Stimulated activated CD4-positive, alpha-beta T cell treated with anti-CD3 and anti-CD28 coated beads, TNF-alpha, amount 100 ng/mL, for 24 hours (primary cell): ENCODE measurements at regions not wholly inside any gene's neighbourhood (a gene's known extent, or its start where the extent isn't known, plus 50 kb on each side); places are given as distances from the start of the nearest gene placed in this dataset.

Experiments used
- DNase-seq, 3 experiments: peaks; one replicate each; pipeline ENCODE4 v3.0.0-alpha.2; 2020; ENCODE audit warnings: low read depth in 3 of 3

DNA sequence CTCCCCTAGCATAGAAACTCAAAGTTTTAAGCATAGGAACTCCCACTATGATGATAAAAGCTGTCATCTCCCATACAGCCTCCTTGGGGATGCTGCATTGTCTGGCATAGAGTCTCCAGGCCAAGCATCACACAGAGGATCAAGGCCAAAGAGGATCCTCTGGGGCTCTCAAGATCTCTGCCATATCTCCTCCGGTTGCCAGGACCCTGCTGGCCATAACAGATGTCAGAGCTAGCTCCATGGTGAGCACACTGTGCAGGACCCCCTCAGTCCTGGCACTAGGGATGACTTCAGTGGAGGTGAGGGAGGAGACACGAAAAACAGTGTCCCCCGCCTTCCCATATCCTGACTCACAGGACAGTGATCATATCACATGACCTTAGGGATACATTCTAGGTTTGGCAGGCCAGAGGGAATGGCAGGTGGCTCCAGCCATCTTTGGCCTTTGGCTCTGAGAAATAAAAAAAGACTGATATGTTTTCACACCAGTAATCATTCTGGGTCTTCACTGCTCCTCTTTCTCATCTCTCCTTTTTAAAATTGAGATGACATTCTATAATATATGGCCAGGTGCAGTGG is 235.0 kb downstream of the MYCN start:
- DNase-seq, result no peak

DNA sequence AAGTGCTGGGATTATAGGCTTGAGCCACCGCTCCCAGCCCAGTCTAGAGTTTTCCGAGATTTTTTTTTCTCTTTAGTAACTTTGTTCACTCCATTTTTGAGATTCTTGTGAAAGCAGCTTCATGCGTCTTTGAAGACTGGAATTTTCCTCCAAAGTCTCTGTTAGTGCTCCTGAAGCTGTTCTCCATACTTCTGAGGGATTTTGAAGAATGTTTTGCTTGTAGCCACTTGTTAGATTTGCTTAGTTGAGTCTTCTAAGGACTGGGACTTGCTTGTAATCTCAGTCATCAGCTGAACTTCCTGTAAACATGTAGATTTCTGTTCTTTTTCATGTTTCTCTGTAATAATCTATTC is 234.3 kb downstream of the MYCN start:
- no peak for DNase-seq

DNA sequence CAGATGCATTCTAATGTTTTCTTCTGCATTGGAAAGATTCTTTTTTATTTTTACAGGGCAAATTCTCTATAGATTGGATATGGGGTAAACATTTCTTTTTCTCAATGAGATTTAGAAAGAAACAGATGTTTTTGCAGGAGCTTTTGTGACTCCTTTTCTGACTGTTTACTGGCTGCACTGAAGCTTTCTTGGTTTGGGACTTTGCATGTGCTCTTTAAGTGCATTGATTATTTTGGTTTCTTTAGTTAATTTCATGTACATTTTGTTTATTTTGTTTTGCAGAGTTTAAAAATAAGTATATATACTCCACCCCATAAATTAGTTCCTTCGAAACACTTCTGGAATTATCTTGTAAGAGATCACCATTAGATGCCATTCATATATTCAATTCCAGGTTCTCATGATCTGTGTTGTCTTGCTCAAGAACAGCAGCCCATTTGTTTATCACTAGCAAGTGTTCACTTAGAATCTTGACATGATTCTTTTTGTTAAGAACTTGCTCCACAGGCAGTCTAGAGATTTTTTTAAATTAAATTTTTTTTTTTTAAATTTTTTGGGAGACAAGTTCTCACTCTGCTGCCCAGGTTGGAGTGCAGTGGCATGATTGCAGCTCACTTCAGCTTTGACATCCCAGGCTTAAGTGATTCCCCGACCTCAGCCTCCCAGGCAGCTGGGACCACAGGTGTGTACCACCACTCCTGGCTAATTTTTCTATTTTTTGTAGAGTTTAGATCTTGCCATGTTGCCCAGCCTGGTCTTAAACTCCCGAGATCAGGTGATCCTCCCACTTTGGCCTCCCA is 233.7 kb downstream of the MYCN start:
- DNase-seq, result no peak

DNA sequence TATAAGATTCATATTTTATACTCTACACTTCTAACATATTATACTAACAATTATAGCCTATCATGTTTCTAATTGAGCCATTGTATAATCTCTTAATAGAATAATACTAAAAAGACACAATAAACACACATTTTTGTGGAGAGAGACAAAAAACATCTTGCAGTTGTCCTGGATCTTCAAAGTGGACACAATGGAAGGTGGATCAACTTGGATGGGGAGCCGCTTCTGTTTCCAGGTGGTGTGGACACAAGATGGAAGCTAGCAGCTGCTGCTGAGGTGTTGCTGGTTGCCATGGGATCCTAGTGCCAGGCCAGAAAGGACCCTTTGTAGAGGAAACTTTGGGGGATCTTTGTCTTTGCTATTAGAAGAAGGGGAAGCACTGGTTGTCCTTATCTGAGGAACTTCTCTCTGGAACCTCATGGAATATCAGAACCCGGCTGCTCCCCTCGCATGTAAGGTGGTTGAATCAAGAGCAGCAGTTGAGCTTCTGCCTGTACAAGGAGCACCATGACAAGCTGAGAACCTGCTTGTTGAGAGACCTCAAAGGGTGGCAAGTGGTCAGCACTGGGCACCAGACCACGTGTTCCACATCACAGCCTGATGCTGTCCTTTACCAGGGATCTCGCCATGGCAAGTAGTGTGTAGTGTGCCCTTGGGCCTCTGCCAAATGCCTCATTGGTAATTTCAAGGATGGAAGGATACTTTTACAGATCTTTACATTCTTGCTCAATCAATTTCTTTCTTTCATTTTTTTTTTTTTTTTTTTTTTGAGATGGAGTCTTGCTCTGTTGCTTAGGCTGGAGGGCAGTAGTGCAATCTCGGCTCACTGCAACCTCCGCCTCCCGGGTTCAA is 232.2 kb downstream of the MYCN start:
- no peak for DNase-seq

DNA sequence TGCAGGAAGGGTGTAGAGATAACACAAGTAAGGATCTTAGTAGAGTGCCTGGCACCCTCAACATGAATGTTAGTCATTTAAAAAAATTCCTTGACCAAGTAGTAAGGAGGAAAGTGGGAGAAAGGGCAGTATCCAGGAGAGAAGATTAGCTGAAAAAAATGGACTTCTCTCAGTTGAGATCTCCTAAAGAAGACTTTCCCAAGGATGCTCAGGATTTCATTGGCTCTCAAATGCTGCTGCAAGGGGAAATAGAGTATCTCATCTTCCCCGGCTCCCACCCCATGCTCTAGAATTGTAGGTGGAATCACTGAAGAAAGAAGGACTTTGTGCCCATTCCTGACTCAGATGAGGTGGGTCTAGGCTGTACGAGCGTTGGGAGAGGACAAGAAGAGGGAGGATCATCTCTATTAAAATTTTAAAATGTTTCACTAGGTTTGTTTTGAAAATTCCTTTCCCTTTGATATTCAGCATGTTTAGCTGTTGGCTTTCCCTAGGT is 231.1 kb downstream of the MYCN start:
- DNase-seq, result no peak

DNA sequence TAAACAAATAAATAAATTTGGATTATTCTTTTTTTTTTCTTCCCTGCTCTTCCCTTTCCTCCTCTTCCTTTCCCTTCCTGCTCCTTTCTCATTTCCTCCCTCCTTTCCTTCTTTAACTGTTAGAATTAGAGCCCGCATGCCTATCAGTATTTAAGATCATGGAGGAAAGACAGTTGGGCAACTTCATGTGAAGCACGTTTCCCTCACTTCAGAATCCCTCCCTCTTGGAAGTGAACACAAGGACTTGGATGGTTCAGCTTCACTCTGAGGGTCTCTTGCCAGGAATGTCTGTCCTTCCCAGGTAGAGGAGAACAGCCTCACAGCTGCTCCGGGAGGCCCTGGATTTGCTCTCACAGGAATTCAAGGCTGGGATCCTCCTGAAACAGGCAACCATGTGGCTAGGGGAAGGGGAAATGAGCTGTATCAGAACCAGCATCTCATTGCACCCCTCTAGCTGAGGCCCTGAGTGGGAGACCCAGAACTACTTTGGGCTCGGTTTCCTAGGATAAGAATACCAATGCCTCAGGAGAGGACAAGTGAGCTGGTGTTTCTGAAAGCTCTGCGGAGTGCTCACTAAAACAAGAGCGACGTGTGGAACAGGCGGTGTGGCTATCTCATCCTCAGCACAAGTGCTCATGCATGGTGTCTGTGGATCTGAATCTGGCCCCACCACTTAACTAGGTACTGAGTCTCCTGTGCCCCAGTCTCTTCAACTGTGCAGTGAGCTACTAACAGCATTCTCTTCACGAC is 230.5 kb downstream of the MYCN start:
- no peak for DNase-seq

DNA sequence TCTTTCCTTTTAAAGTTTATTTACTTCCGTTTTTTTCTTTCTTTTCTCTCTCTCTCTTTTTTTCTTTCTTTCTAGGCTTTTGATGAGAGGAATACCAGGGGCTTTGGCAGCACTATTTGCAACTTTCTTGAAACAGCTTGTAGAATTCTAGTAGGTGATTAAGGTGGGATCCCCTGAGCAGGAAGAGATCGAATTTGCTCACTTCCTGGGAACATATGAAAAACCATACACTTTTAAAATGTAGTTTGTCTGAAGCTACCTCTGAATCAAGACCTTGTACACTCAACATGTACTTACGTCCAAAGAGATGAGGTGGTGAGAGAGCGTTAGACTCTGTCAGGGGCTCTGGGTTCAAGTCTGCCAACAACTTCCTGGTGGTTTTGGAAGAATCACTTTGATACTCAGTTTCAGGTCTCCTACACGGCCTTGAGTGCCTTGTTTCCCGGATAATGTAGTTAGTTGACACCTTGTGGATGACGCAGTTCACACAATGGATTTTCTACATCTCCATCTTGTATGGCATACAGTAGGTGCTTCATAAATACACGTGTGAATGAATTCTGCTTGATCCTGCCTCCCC is 229.1 kb downstream of the MYCN start:
- DNase-seq, result no peak

DNA sequence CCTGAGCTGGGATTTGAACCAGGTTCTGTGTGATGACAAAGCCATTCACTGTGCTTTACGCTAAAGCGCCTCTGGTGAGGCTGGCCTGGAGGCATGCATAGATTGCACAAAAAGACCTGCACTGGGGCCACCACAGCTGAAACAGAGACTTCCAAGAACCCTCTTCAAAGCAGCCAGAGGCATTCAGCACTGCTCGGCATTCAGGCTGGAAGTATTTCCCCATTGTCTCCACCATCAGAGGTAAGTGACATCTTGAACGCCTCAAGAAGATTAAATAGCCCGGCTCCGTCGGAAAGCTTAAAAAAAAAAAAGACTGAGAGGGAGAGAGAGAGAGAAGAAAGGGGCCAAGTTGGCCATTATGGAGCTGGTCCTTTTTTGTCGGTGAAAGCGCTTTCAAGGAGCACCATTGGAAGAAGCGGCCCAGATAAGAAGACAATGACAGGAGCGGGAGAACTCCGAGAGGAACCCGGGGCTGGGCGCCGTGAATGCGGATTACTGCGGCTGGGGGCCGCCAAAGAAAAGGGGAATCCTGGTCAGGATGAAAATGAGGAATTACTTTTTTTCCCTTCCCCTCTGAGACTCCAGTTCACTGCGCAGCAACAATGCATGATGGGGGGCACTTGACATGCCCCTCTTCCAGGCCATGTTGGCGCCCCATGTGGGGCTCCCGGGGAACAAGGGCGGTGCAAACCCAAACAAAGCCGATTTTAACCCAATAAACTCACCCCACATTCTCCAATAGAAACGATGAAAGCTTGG is 228.3 kb downstream of the MYCN start:
- no peak for DNase-seq

DNA sequence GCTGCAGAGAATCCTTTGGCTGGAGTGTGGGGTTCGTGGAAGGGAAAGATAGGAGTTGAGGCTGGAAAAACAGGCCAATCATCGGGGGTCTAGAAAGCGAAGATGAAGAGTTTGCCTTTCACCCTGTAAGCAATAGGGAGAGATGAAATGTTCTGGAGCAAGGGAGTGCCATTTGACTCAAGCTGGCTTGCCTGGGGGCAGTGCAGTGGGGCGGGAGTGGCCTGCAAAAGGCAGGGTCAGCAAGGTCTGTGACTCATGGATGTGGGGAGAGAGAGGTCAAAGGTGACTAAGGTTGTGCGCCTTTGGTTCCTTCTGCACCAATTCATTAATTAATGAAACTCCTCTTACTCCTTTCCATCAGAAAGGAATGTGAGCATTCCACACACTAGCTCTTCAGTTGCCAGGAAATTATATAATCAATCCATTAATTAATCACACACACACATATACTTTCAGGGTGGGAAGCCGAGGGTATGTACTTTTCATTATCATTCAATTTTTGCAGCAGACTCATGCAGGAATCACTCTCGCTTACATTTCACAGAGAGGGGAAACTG is 227.6 kb downstream of the MYCN start:
- no peak for DNase-seq

DNA sequence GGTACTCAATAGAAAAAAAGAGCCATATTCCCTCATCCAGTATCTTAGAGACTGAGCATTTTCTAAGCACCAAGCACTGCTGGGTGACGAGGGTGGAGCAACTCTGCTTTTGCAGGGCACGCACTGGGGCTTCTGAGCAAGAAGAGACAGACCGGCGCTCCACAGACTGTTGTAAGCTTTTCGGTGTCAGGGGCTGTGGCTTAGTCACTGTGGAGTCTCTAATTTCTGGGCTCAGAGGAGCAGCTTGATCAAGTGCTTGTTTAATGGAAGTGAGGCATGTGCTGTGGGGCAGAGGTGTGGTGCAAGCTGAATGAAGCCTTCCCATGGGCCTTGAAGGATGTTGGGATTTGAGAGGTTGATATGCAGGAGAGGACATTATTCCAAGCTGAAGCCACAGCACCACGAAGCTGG is 227.1 kb downstream of the MYCN start:
- no peak for DNase-seq

DNA sequence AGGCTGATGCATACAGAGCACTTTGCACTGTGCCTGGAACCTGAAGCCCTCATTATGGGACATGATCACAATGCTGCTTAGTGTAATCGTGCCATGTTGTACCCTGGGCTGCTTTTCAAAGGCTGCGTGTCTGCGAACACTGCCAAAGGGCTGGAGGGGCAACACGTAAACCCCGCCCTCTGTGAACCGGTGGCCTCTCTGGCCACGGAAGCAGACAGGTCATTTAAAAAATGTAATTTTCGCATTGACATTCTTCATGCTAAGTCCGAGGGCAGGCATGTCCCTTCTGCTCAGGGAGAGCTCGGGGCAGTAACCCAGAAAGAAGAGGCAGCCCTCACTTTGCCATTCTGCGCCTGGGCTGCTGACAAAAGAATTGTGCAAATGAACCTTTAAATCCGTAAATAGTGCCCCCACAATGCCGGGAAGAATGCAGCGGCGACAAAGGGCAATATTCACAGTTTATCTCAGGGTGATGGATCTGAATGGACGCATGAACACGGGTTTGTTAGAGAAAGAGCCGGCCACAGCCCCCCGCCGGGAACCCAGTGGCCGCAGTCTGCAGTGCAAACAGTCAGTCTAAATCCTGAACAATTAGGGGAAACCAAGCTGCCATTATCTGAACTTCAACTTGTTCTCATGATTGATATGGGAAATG is 226.1 kb downstream of the MYCN start:
- DNase-seq, result no peak

DNA sequence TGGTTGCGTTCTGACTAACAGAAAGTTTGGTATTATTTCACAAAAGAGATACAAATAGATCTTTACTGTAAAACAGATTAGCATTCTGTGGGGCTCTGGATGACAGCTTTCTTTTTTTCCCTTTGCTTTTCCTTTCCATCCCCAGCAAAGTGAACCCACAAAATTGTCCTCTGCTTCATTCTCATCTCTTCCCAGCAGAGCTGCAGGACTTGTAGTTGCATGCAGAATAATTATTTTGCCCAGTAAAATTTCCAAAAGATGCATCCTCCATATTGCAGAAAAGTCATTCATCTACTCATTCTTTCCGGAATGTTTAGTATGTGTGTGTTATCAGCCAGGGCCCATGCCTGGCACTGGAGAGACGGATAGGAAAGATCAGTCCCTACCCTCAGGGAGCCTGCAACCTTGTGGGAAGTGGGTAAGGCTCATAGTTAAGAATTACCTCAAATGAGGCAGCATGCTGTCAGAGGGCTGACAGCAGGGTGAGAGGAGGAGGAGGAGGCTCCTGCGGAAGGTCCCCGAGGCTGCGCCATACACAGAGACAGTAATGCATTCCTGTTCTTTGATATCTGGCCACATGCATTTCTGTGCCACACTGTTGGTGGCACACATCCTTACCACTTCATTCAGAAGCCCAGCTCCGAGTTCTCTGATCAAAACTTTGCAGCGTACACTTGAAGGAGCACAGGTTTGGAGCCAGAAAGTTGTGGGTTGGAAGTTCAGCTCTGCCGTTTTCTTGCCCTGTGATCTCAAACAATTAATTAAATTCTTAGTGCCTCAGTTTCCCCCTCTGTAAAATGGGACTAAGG is 225.4 kb downstream of the MYCN start:
- DNase-seq, result no peak

DNA sequence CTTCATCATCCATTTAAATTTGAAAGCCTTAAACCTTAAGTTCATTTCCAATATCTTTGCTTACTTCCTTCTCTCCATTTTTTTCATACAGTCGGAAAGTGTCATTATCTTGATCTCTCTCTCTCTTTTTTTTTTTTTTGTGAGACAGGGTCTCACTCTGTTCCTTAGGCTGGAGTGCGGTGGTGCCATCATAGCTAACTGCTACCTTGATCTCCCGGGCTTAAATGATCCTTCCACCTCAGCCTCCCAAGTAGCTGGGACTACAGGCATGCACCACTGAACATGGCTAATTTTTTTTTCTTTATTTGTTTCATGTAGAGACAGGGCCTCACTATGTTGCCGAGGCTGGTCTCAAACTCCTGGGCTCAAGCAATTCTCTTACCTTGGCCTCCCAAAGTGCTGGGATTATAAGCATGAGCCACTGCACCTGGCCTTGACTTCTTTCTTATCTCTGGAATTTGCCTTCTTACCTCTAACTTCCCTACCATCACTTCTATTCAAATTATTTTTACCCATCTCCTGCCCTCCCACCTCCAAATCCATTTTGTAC is 222.2 kb downstream of the MYCN start:
- no peak for DNase-seq

DNA sequence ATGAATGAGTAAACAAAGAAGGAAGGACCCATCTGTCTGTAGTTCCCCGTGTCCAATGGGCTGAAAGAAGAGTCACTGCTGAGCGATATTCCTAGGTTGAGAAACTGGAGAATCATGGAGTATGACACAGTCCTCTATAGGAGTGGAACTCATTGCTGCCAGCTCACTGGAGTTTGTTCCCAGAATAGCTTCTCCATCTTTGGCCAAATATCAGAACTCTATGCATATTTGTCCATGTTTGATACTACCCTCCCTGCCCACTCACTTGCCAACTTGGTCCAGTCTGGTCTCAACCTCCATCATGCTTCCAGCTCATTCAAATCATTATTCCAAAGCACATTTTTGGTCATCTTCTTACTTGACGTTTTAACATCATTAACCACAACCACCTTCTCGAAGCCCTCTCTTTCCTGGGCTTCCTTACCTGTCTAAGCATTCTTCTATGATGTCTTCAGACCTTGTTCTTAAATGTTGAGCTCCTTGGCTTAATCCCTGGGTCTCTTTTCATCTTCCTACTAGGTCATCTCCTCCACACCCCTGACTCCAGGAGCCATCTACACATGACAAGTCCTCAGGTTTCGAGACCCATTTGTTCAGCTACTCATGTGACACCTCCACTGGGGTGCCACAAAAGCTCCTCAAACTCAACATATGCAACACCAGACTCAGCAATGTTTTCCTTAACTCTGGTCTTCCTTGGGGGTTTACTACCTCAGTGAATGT is 221.6 kb downstream of the MYCN start:
- no peak for DNase-seq

DNA sequence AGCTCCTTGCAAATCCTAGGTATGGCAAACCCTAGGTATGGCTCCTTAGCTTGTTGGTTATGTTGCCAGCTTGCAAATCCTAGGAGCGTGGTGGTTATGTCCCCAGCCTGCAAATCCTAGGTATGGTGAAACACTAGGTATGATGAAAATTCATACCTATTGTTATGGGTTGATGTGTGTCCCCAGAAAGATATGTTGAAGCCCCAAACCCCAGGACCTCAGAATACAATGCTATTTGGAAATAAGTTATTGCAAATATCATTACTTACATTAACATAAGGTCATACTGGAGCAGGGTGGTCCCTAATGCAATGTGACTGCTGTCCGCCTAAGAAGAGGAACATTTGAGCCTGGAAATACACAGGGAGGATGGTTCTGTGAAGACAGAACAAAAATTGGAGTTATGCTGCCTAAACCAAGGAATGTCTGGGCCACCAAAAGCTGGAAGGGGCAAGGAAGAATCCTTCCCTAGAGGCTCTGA is 220.8 kb downstream of the MYCN start:
- no peak for DNase-seq

DNA sequence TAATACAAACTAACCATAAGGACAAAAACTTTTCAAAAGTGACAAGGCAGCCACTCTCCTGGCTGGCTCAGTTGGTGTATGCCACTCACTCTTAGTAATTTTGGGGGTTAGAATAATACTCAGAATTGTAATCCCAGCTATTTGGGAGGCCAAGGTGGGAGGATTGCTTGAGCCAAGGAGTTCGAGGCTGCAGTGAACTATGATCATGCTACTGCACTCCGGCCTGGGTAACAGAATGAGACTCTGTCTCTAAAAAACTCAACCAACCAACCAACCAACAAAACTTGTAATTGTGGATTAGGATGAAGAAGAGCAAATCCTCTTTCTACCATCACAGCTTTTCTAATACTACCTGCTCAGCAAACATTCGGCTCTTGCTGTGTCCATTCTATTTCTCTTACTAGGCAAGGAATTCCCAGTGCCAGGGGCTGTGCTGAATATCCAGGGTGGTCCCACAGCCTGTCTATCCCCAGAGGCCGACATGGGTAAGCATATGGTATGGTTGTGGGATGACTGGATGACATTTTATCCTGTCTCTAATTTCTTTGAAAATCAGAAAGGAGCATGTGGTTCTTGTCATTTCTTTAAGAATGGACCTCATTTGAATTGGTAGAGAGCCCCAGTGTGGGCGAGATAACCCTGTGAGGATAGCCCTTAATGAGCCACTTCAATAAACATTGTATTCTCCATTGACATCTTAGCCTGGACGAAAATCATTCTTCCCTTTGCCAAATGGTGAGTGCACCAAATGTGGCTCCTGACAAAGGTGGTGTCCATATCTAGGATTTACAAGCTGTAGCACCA is 220.1 kb downstream of the MYCN start:
- no peak for DNase-seq

DNA sequence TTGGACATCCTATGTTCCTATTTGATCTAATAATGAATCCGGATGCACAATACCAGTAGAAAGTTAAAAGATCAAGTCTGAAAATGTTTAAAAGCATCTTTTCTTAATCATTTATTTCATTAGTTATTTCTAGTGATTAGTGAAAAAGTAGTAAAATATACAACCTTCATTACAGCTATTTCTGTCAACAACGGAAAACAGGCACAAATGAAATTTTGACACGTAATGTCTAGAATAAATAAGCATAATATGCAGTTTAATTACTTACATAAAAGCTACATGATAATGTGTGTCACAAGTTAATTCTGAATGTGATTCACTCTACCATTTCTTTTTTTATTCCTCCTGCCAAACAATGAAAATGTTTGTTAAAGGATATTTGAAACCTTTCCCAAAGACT is 216.1 kb downstream of the MYCN start:
- DNase-seq, result no peak
